HEK293 (cell line): ENCODE measurements at regions not wholly inside any gene's neighbourhood (a gene's known extent, or its start where the extent isn't known, plus 50 kb on each side); places are given as distances from the start of the nearest gene placed in this dataset.

Experiments used
- CTCF ChIA-PET: fragments of 350-600 bp; formaldehyde crosslinking; extraction: SDS; loops from one replicate; lab custom pipeline; 2021; ENCODE audit warnings: antibody characterized with exemption; lab: Yijun Ruan, JAX
- POLR2A ChIA-PET: fragments of 300-600 bp; formaldehyde crosslinking; extraction: SDS; loops from one replicate; lab custom pipeline; 2020; ENCODE audit warnings: antibody characterized with exemption, inconsistent platforms; lab: Yijun Ruan, JAX
- H3K27ac ChIP-seq: fragments of 200-500 bp; sonication (Bioruptor generic); 2 replicates; pipeline ENCODE4 v1.5.1; 2014; ENCODE audit warnings: low read depth, low read length, control low read depth, inconsistent platforms; ENCODE audit errors: extremely low read depth
- H3K36me3 ChIP-seq, 2 experiments: fragments of 200-500 bp in 1 of 2; sonication (Bioruptor generic) in 1 of 2; 1 replicate in 1 of 2; 2 replicates in 1 of 2; pipeline ENCODE4 v1.5.1; 2014 to 2017; ENCODE audit warnings: inconsistent platforms in 2 of 2, low read length in 2 of 2; ENCODE audit not compliant: control insufficient read depth in 2 of 2, insufficient read depth in 1 of 2
- H3K4me1 ChIP-seq: fragments of 200-500 bp; sonication (Bioruptor generic); 2 replicates; pipeline ENCODE4 v1.5.1; 2014; ENCODE audit warnings: mild to moderate bottlenecking, low read length, inconsistent platforms; ENCODE audit not compliant: control insufficient read depth, insufficient read depth
- H3K4me3 ChIP-seq: 2 replicates; pipeline ENCODE4 v1.5.1; 2011; ENCODE audit warnings: low read depth, mild to moderate bottlenecking, control low read depth, low read length, moderate library complexity
- H3K9me3 ChIP-seq: fragments of 200-500 bp; sonication (Bioruptor generic); 2 replicates; pipeline ENCODE4 v1.5.1; 2014; ENCODE audit warnings: low read depth, low read length, inconsistent platforms; ENCODE audit not compliant: control insufficient read depth, insufficient read depth
- BCL6B ChIP-seq: fragments of 450-650 bp; formaldehyde crosslinking; IDR thresholded peaks from 2 replicates; pipeline ENCODE4 v1.5.1; 2017; ENCODE audit warnings: missing biosample characterization, missing genetic modification characterization
- KLF17 ChIP-seq: fragments of 450-650 bp; formaldehyde crosslinking; IDR thresholded peaks from 2 replicates; pipeline ENCODE4 v1.5.1; 2016; ENCODE audit warnings: missing biosample characterization, missing genetic modification characterization
- MEIS1 ChIP-seq: sonication (generic); formaldehyde crosslinking; IDR thresholded peaks from 2 replicates; pipeline ENCODE4 v1.8.1; 2022; ENCODE audit warnings: missing genetic modification reagents, mild to moderate bottlenecking, borderline replicate concordance
- ZFP3 ChIP-seq: fragments of 450-650 bp; formaldehyde crosslinking; IDR thresholded peaks from 2 replicates; pipeline ENCODE4 v1.5.1; 2016; ENCODE audit warnings: low read depth, missing biosample characterization, missing genetic modification characterization
- ZFP41 ChIP-seq: fragments of 450-650 bp; formaldehyde crosslinking; IDR thresholded peaks from 2 replicates; pipeline ENCODE4 v1.5.1; 2016; ENCODE audit warnings: missing biosample characterization, missing genetic modification characterization, borderline replicate concordance
- ZNF133 ChIP-seq: fragments of 450-650 bp; formaldehyde crosslinking; IDR thresholded peaks from 2 replicates; pipeline ENCODE4 v1.5.1; 2016; ENCODE audit warnings: missing biosample characterization, missing genetic modification characterization
- ZNF157 ChIP-seq: fragments of 450-650 bp; formaldehyde crosslinking; IDR thresholded peaks from 2 replicates; pipeline ENCODE4 v1.5.1; 2016; ENCODE audit warnings: missing biosample characterization, missing genetic modification characterization
- ZNF169 ChIP-seq: fragments of 450-650 bp; formaldehyde crosslinking; IDR thresholded peaks from 2 replicates; pipeline ENCODE4 v1.5.1; 2016; ENCODE audit warnings: missing biosample characterization, missing genetic modification characterization
- ZNF2 ChIP-seq: fragments of 450-650 bp; formaldehyde crosslinking; IDR thresholded peaks from 2 replicates; pipeline ENCODE4 v1.5.1; 2016; ENCODE audit warnings: missing biosample characterization, missing genetic modification characterization
- ZNF23 ChIP-seq: fragments of 450-650 bp; formaldehyde crosslinking; IDR thresholded peaks from 2 replicates; pipeline ENCODE4 v1.5.1; 2016; ENCODE audit warnings: missing biosample characterization, missing genetic modification characterization, borderline replicate concordance
- ZNF311 ChIP-seq: fragments of 450-650 bp; formaldehyde crosslinking; IDR thresholded peaks from 2 replicates; pipeline ENCODE4 v1.5.1; 2017; ENCODE audit warnings: missing biosample characterization, missing genetic modification characterization, borderline replicate concordance
- ZNF350 ChIP-seq: fragments of 450-650 bp; formaldehyde crosslinking; IDR thresholded peaks from 2 replicates; pipeline ENCODE4 v1.5.0; 2017; ENCODE audit warnings: missing biosample characterization, mild to moderate bottlenecking, missing genetic modification characterization
- ZNF394 ChIP-seq: fragments of 450-650 bp; formaldehyde crosslinking; IDR thresholded peaks from 2 replicates; pipeline ENCODE4 v1.5.1; 2016; ENCODE audit warnings: missing biosample characterization, missing genetic modification characterization, mild to moderate bottlenecking, moderate library complexity, borderline replicate concordance
- ZNF580 ChIP-seq: fragments of 450-650 bp; formaldehyde crosslinking; IDR thresholded peaks from 2 replicates; pipeline ENCODE4 v1.5.1; 2016; ENCODE audit warnings: missing biosample characterization, missing genetic modification characterization
- ZNF624 ChIP-seq: fragments of 450-650 bp; formaldehyde crosslinking; IDR thresholded peaks from 2 replicates; pipeline ENCODE4 v1.5.1; 2017; ENCODE audit warnings: missing biosample characterization, missing genetic modification characterization
- ZNF639 ChIP-seq: fragments of 450-650 bp; formaldehyde crosslinking; IDR thresholded peaks from 2 replicates; pipeline ENCODE4 v1.5.1; 2016; ENCODE audit warnings: missing biosample characterization, missing genetic modification characterization
- ZNF791 ChIP-seq: fragments of 450-650 bp; formaldehyde crosslinking; IDR thresholded peaks from 2 replicates; pipeline ENCODE4 v1.5.1; 2016; ENCODE audit warnings: missing biosample characterization, missing genetic modification characterization
- ZSCAN30 ChIP-seq: fragments of 450-650 bp; IDR thresholded peaks from 2 replicates; pipeline ENCODE4 v1.5.1; 2018; ENCODE audit warnings: missing biosample characterization, mild to moderate bottlenecking, missing genetic modification characterization, moderate library complexity
- TF ChIP-seq, protein P1 (sequence below): fragments of 450-650 bp; formaldehyde crosslinking; IDR thresholded peaks from 2 replicates; pipeline ENCODE4 v1.5.1; 2017; ENCODE audit warnings: missing biosample characterization, missing genetic modification characterization
- TF ChIP-seq, protein P2 (sequence below): fragments of 450-650 bp; formaldehyde crosslinking; conservative IDR thresholded peaks from 2 replicates; pipeline ENCODE4 v1.5.1; 2016; ENCODE audit warnings: low read depth, missing biosample characterization, missing genetic modification characterization

- POLR2A ChIA-PET = no interaction called here
Measured at GRCh38 chr6:141307309-141307998, 825.3 kb upstream of the GJE1 start.

GRCh38 chr6:141303907-141304306, 828.8 kb upstream of the GJE1 start:
- ChIA-PET CTCF (interaction anchor here (1.1 kb wide), 1 partner anchor 12 kb away, joined by 6 read pairs; no protein-coding TSS in a partner anchor), POLR2A (no interaction called here)
- TF ChIP-seq KLF17 (tag by site-specific recombination) = no peak
- TF ChIP-seq, protein P1, sequence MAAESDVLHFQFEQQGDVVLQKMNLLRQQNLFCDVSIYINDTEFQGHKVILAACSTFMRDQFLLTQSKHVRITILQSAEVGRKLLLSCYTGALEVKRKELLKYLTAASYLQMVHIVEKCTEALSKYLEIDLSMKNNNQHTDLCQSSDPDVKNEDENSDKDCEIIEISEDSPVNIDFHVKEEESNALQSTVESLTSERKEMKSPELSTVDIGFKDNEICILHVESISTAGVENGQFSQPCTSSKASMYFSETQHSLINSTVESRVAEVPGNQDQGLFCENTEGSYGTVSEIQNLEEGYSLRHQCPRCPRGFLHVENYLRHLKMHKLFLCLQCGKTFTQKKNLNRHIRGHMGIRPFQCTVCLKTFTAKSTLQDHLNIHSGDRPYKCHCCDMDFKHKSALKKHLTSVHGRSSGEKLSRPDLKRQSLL = no peak
- no peak for TF ChIP-seq ZNF350 (tag by site-specific recombination)
- TF ChIP-seq ZNF169 (tag by site-specific recombination) = no peak
- TF ChIP-seq ZNF639 (tag by site-specific recombination) = no peak
- TF ChIP-seq ZNF133 (tag by site-specific recombination) = no peak

More at GRCh38 chr6:141307309-141307998, 825.3 kb upstream of the GJE1 start:
- H3K4me1 ChIP-seq = no peaks in the 10 kb centered on the region
- H3K9me3 ChIP-seq = no peaks in the 10 kb centered on the region
- no peaks in the 10 kb centered on the region for H3K36me3 ChIP-seq
- no peak overlapping the region for H3K4me3 ChIP-seq
- CTCF ChIA-PET = no interaction called here
- no peak for TF ChIP-seq ZNF791 (tag by site-specific recombination)
- no peak for TF ChIP-seq ZNF394
- no peak for TF ChIP-seq ZNF23 (tag by site-specific recombination)
- no peak for TF ChIP-seq ZNF624 (tag by site-specific recombination)
- no peak for TF ChIP-seq BCL6B (tag by site-specific recombination)
- TF ChIP-seq ZNF311 = no peak
- no peak for TF ChIP-seq ZSCAN30 (tag by site-specific recombination)
- TF ChIP-seq ZFP3 = no peak
- no peak for TF ChIP-seq MEIS1 (CRISPR knock-in tag)
- TF ChIP-seq ZNF157 = no peak
- no peak for TF ChIP-seq ZNF2 (tag by site-specific recombination)
- no peak for TF ChIP-seq ZNF580 (tag by site-specific recombination)
- TF ChIP-seq, protein P2, sequence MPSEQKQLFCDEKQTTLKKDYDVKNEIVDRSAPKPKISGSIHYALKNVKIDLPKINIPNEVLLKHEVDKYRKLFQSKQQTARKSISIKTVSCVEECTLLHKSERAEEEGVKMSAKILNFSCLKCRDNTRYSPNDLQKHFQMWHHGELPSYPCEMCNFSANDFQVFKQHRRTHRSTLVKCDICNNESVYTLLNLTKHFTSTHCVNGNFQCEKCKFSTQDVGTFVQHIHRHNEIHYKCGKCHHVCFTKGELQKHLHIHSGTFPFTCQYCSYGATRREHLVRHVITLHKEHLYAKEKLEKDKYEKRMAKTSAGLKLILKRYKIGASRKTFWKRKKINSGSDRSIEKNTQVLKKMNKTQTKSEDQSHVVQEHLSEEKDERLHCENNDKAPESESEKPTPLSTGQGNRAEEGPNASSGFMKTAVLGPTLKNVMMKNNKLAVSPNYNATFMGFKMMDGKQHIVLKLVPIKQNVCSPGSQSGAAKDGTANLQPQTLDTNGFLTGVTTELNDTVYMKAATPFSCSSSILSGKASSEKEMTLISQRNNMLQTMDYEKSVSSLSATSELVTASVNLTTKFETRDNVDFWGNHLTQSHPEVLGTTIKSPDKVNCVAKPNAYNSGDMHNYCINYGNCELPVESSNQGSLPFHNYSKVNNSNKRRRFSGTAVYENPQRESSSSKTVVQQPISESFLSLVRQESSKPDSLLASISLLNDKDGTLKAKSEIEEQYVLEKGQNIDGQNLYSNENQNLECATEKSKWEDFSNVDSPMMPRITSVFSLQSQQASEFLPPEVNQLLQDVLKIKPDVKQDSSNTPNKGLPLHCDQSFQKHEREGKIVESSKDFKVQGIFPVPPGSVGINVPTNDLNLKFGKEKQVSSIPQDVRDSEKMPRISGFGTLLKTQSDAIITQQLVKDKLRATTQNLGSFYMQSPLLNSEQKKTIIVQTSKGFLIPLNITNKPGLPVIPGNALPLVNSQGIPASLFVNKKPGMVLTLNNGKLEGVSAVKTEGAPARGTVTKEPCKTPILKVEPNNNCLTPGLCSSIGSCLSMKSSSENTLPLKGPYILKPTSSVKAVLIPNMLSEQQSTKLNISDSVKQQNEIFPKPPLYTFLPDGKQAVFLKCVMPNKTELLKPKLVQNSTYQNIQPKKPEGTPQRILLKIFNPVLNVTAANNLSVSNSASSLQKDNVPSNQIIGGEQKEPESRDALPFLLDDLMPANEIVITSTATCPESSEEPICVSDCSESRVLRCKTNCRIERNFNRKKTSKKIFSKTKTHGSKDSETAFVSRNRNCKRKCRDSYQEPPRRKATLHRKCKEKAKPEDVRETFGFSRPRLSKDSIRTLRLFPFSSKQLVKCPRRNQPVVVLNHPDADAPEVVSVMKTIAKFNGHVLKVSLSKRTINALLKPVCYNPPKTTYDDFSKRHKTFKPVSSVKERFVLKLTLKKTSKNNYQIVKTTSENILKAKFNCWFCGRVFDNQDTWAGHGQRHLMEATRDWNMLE (tag by site-specific recombination) = no peak
- no peak for TF ChIP-seq ZFP41
- no peak overlapping the region for H3K27ac ChIP-seq

More at GRCh38 chr6:141303907-141304306, 828.8 kb upstream of the GJE1 start:
- no peak overlapping the region for H3K4me3 ChIP-seq
- H3K4me1 ChIP-seq = no peaks in the 10 kb centered on the region
- H3K36me3 ChIP-seq = no peaks in the 10 kb centered on the region
- H3K27ac ChIP-seq = no peak overlapping the region
- H3K9me3 ChIP-seq = no peaks in the 10 kb centered on the region
